Activated CD4-positive, alpha-beta T cell treated with anti-CD3 and anti-CD28 coated beads for 36 hours (primary cell): ENCODE measurements at regions not wholly inside any gene's neighbourhood (a gene's known extent, or its start where the extent isn't known, plus 50 kb on each side); places are given as distances from the start of the nearest gene placed in this dataset.

Experiments
- ATAC-seq: fragments of 200-7000 bp; cut with Tn5 transposase; one replicate; pipeline ENCODE4 v1.10.0; 2021; ENCODE audit warnings: mild to moderate bottlenecking, moderate library complexity
- CTCF ChIA-PET: fragments of 350-600 bp; sonication (Branson Sonifier 250); formaldehyde crosslinking; loops from one replicate; lab custom pipeline; 2021; ENCODE audit warnings: antibody characterized with exemption; lab: Charles Lee
- POLR2A ChIA-PET: fragments of 350-600 bp; sonication (Branson Sonifier 250); formaldehyde crosslinking; loops from one replicate; lab custom pipeline; 2021; ENCODE audit warnings: antibody characterized with exemption, inconsistent platforms; lab: Charles Lee
- DNase-seq: peaks from one replicate; pipeline ENCODE4 v3.0.0-alpha.2; 2020
- H3K27ac Mint-ChIP-seq: one replicate; pipeline ENCODE4 v1.8.0; 2021; ENCODE audit warnings: mixed read lengths
- H3K27me3 Mint-ChIP-seq: one replicate; pipeline ENCODE4 v1.8.0; 2021; ENCODE audit warnings: mixed read lengths
- H3K36me3 Mint-ChIP-seq: one replicate; pipeline ENCODE4 v1.8.0; 2021; ENCODE audit warnings: low read depth, mixed read lengths
- H3K4me1 Mint-ChIP-seq: one replicate; pipeline ENCODE4 v1.8.0; 2021; ENCODE audit warnings: mixed read lengths
- H3K4me3 Mint-ChIP-seq: one replicate; pipeline ENCODE4 v1.8.0; 2021; ENCODE audit warnings: mild to moderate bottlenecking, moderate library complexity, mixed read lengths
- H3K9me3 Mint-ChIP-seq: one replicate; pipeline ENCODE4 v1.8.0; 2021; ENCODE audit warnings: low read depth, mixed read lengths
- intact Hi-C, 2 experiments: fragments of 100-400 bp; cut with DNase I in 1 of 2; cut with micrococcal nuclease in 1 of 2; formaldehyde crosslinking; loops; one replicate each; pipeline versions ENCODE4 v1.14.2 to v1.15.1; 2022 to 2024; cut with DNase I, micrococcal nuclease

GRCh38 chr2:39524061-39524460 is 87.0 kb upstream of the MAP4K3 start:
- Mint-ChIP-seq H3K36me3 (peaks cover 3% of the 10 kb centered on the region), H3K4me3 (no peak overlapping the region), H3K27ac (no peak overlapping the region), H3K27me3 (no peaks in the 10 kb centered on the region), H3K4me1 (no peaks in the 10 kb centered on the region), H3K9me3 (peaks cover 4% of the 10 kb centered on the region)
- ATAC-seq (no peak), DNase-seq (no peak)
- POLR2A ChIA-PET: no interaction called here
- CTCF ChIA-PET: interaction anchor here (0.6 to 1.9 kb wide), 4 partner anchors 10 to 1165 kb away, joined by 4 to 6 read pairs (median 4); no protein-coding TSS in a partner anchor
- intact Hi-C loops: no loop called here

GRCh38 chr2:39524756-39525635 is 87.9 kb upstream of the MAP4K3 start:
- no peak for DNase-seq
- no peak overlapping the region for H3K27ac Mint-ChIP-seq
- ATAC-seq: no peak
- ChIA-PET POLR2A (no interaction called here), CTCF (interaction anchor here (0.8 to 1.9 kb wide), 3 partner anchors 87 to 231 kb away, joined by 3 to 6 read pairs (median 4); no protein-coding TSS in a partner anchor)
- peaks cover 4% of the 10 kb centered on the region for H3K9me3 Mint-ChIP-seq
- intact Hi-C loops: no loop called here
- H3K4me3 Mint-ChIP-seq: no peak overlapping the region
- no peaks in the 10 kb centered on the region for H3K4me1 Mint-ChIP-seq
- no peaks in the 10 kb centered on the region for H3K27me3 Mint-ChIP-seq
- peaks cover 3% of the 10 kb centered on the region for H3K36me3 Mint-ChIP-seq

GRCh38 chr2:39525636-39526412 is 88.7 kb upstream of the MAP4K3 start:
- Mint-ChIP-seq H3K4me3 (no peak overlapping the region), H3K27ac (no peak overlapping the region), H3K9me3 (peaks cover 4% of the 10 kb centered on the region), H3K36me3 (peaks cover 3% of the 10 kb centered on the region), H3K4me1 (no peaks in the 10 kb centered on the region), H3K27me3 (no peaks in the 10 kb centered on the region)
- ChIA-PET CTCF (interaction anchor here (0.8 kb wide), 1 partner anchor 88 kb away, joined by 3 read pairs; no protein-coding TSS in a partner anchor), POLR2A (no interaction called here)
- intact Hi-C loops: no loop called here
- DNase-seq (no peak), ATAC-seq (no peak)

- ChIA-PET CTCF (interaction anchor here (0.5 kb wide), 1 partner anchor 85 kb away, joined by 3 read pairs; no protein-coding TSS in a partner anchor), POLR2A (no interaction called here)
- intact Hi-C loops: no loop called here
- Mint-ChIP-seq H3K27ac (no peak overlapping the region), H3K27me3 (no peaks in the 10 kb centered on the region), H3K4me1 (no peaks in the 10 kb centered on the region), H3K36me3 (no peaks in the 10 kb centered on the region), H3K9me3 (no peaks in the 10 kb centered on the region), H3K4me3 (no peak overlapping the region)
- DNase-seq (no peak), ATAC-seq (no peak)
Observed at GRCh38 chr2:39528701-39529100, 91.6 kb upstream of the MAP4K3 start.

- Mint-ChIP-seq H3K36me3 (no peaks in the 10 kb centered on the region), H3K4me3 (no peak overlapping the region), H3K9me3 (no peaks in the 10 kb centered on the region), H3K4me1 (no peaks in the 10 kb centered on the region), H3K27ac (no peak overlapping the region), H3K27me3 (peaks cover 3% of the 10 kb centered on the region)
- ATAC-seq (no peak), DNase-seq (no peak)
- intact Hi-C loops: loop anchor here in 1 of 2 experiments (10.0 kb wide), 1 partner anchor 205 kb away; no protein-coding TSS in a partner anchor
- POLR2A ChIA-PET: no interaction called here
- CTCF ChIA-PET: no interaction called here
Observed at GRCh38 chr2:39529836-39530235, 92.8 kb upstream of the MAP4K3 start.

- ChIA-PET CTCF (interaction anchor here (0.8 kb wide), 1 partner anchor 199 kb away, joined by 4 read pairs; no protein-coding TSS in a partner anchor), POLR2A (no interaction called here)
- Mint-ChIP-seq H3K9me3 (no peaks in the 10 kb centered on the region), H3K36me3 (no peaks in the 10 kb centered on the region), H3K27ac (no peak overlapping the region), H3K4me3 (no peak overlapping the region), H3K4me1 (no peaks in the 10 kb centered on the region), H3K27me3 (peaks cover 3% of the 10 kb centered on the region)
- ATAC-seq (no peak), DNase-seq (no peak)
- intact Hi-C loops: loop anchor here in 1 of 2 experiments (10.0 kb wide), 1 partner anchor 204 kb away; no protein-coding TSS in a partner anchor
Observed at GRCh38 chr2:39530411-39530866, 93.4 kb upstream of the MAP4K3 start.

DNA sequence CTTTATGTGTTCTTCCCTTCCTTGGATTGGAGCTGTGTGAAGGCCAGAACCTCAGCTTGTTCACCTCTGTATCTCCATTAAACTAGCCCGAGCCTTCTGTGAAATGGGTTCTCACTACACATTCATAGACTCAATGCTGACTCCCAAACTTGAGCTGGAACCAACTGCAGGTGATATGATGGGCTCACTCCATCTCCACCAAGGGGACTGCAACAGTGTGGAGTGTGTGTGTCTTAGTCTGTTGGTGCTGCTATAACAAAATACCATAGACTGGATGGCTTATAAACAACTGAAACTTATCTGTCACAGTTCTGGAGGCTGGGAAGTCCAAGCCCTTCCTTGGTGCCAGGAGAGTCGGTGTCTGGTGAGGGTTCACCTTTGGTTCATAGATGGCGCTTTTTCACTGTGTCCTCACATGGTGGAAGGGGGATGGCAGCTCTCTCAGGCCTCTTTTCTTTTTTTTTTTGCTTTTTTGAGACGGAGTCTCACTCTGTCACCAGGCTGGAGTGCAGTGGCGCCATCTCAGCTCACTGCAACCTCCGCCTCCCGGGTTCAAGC is 94.2 kb upstream of the MAP4K3 start:
- H3K4me3 Mint-ChIP-seq: no peak overlapping the region
- intact Hi-C loops: loop anchor here in 1 of 2 experiments (10.0 kb wide), 1 partner anchor 204 kb away; no protein-coding TSS in a partner anchor
- H3K27me3 Mint-ChIP-seq: peaks cover 3% of the 10 kb centered on the region
- H3K9me3 Mint-ChIP-seq: no peaks in the 10 kb centered on the region
- DNase-seq: no peak
- ChIA-PET CTCF (interaction anchor here (0.6 to 1.3 kb wide), 3 partner anchors 19 to 502 kb away, joined by 3 to 5 read pairs (median 4); no protein-coding TSS in a partner anchor), POLR2A (no interaction called here)
- H3K4me1 Mint-ChIP-seq: no peaks in the 10 kb centered on the region
- no peak for ATAC-seq
- H3K27ac Mint-ChIP-seq: no peak overlapping the region
- no peaks in the 10 kb centered on the region for H3K36me3 Mint-ChIP-seq

GRCh38 chr2:39532933-39533332 is 95.8 kb upstream of the MAP4K3 start:
- H3K27ac Mint-ChIP-seq: no peak overlapping the region
- H3K27me3 Mint-ChIP-seq: peaks cover 3% of the 10 kb centered on the region
- H3K9me3 Mint-ChIP-seq: no peaks in the 10 kb centered on the region
- peaks cover 10% of the 10 kb centered on the region for H3K4me1 Mint-ChIP-seq
- CTCF ChIA-PET: interaction anchor here (0.6 to 0.8 kb wide), 2 partner anchors 9 to 23 kb away, joined by 3 read pairs; no protein-coding TSS in a partner anchor
- no peak overlapping the region for H3K4me3 Mint-ChIP-seq
- POLR2A ChIA-PET: no interaction called here
- DNase-seq (no peak), ATAC-seq (no peak)
- no peaks in the 10 kb centered on the region for H3K36me3 Mint-ChIP-seq
- intact Hi-C loops: loop anchor here in 1 of 2 experiments (10.0 kb wide), 1 partner anchor 202 kb away; no protein-coding TSS in a partner anchor

GRCh38 chr2:39534095-39534711 is 97.1 kb upstream of the MAP4K3 start:
- ATAC-seq: no peak
- Mint-ChIP-seq H3K27me3 (peaks cover 3% of the 10 kb centered on the region), H3K4me1 (peaks cover 10% of the 10 kb centered on the region), H3K27ac (no peak overlapping the region), H3K9me3 (no peaks in the 10 kb centered on the region), H3K36me3 (peaks cover 2% of the 10 kb centered on the region), H3K4me3 (no peak overlapping the region)
- ChIA-PET POLR2A (interaction anchor here (0.7 kb wide), 1 partner anchor 104 kb away, joined by 3 read pairs; no protein-coding TSS in a partner anchor), CTCF (no interaction called here)
- intact Hi-C loops: loop anchor here in 1 of 2 experiments (10.0 kb wide), 1 partner anchor 201 kb away; no protein-coding TSS in a partner anchor
- DNase-seq: no peak

DNA sequence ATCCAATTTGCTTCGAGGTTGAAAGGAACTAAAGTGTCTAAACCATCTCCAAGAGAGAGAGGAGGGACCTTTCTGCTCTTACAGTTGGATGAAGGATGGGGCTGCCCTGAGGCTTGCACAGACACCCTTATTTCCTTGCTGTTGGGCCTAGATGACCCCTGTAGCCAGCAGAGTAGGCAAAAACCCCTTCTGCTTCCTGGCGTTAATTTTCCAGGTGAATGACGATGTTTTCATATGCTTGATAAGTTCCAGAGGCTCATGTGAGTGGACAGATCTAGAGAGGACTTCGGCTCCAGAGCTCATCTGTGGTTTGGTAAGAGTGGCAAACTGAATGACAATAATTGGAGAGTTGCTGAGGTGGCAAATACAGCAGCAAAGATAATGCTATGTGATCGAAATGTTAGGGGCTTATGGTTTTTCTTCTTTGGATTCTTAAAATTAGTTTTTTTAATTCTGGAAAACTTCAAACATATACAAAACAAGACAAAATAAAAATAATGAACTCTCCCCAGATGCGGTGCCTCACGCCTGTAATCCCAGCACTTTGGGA is 98.6 kb upstream of the MAP4K3 start:
- no peak for ATAC-seq

More for the DNA sequence above, 98.6 kb upstream of the MAP4K3 start:
- ChIA-PET POLR2A (no interaction called here), CTCF (interaction anchor here (0.6 kb wide), 1 partner anchor 203 kb away, joined by 3 read pairs; no protein-coding TSS in a partner anchor)
- Mint-ChIP-seq H3K27me3 (peaks cover 3% of the 10 kb centered on the region), H3K36me3 (peaks cover 2% of the 10 kb centered on the region), H3K27ac (no peak overlapping the region), H3K9me3 (no peaks in the 10 kb centered on the region), H3K4me1 (peaks cover 11% of the 10 kb centered on the region), H3K4me3 (no peak overlapping the region)
- intact Hi-C loops: loop anchor here in 1 of 2 experiments (2.0 to 10.0 kb wide), 2 partner anchors 43 to 199 kb away; no protein-coding TSS in a partner anchor
- no peak for DNase-seq
